ENCODE measurements at regions not wholly inside any gene's neighbourhood (a gene's known extent, or its start where the extent isn't known, plus 50 kb on each side); places are given as distances from the start of the nearest gene placed in this dataset.

DNA sequence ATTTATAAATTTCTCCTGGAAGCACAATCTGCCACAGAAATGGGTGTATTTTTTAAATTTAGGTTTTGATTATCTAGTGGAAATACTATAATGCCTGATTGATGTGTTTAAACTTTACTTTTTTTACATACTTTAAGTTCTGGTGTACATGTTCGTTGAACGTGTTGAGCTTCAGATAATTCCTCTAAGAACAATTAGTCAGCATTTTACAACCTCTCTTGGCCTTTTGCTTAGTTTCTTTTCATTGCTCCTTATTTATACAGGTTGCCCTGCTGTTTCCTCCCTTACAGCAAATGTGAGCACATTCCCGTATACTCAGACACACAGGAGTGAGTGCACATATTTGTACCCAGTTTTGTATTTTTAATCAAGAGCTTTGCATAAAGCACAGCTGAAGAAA lies 1038.9 kb downstream of the BRINP3 start:
- no peak for DNase-seq (ENCODE audit: low read depth, low spot score)

DNA sequence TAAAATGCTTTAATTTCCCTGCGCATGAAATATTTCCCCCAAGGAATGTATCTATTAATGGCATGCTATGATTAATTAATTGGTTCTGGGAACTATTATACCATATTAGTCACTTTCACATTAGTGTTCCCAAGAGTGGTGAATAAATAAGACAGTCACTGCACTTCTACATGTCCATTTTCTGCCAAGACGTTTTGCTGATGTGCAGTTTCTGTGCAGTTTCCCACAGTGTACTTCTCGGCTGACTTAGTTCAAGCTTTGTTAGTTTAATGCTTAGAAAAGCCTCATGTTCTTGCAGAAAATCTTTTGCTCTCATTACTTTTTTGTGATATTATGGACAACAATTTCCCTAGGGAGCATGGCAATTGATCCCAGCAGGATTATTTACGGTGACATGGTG lies 1014.5 kb downstream of the BRINP3 start:
- DNase-seq (ENCODE audit: low read depth, low spot score): no peak

GRCh38 chr1:189496768-189497167 lies 980.9 kb downstream of the BRINP3 start:
- DNase-seq (ENCODE audit: low read depth, low spot score): no peak

DNA sequence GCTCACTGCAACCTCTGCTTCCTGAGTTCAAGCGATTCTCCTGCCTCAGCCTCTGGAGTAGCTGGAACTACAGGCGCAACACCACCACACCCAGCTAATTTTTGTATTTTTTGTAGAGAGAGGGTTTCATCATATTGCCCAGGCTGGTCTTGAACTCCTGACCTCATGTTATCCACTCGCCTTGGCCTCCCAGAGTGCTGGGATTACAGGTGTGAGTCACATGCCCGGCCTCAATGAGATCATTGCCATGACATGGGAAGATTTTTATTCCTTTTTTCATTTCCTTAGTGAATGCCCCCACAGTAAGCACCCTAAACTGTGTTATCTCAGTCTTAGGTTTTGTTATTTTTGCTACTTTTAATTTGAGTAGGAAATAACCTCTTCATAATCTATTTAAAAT lies 977.9 kb downstream of the BRINP3 start:
- DNase-seq (ENCODE audit: low read depth, low spot score): no peak

DNA sequence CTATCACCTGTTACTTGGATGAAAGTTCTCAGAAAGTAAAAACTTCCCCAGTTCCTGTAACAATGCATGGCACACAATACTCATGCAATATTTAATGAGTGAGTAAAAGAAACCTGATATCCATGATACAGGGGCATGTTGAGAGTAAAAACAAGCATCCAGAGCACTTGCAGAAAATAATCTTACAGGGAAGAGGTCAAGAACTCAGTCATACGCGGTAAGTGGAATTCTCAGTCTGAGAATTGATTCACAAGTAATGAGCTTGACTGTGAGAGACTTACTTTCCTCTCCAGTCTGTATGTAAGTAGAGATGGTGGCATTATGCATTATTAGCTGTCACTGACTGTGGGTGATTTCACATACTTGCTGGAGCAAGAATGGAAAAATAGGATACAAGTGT lies 976.9 kb downstream of the BRINP3 start:
- DNase-seq (ENCODE audit: low read depth, low spot score): no peak

DNA sequence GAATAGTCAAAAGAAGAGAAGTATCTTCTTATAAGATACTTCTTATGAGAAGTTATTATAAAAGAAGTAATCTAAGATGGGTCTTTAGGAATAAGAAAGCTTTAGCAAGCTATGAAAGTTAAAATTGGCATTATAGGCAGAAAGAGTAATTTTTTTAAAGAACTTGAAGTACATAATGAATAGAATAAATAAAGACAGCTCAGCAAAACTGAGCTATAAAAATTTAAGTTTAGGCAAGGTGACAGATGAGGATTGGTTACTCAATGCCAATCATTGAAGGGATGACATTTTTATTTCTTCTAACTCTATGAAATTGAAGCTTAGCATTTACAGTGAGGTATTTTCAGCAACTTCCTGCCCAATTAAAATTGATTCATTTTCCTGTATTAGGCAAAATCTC lies 966.8 kb downstream of the BRINP3 start:
- DNase-seq (ENCODE audit: low read depth, low spot score): no peak

DNA sequence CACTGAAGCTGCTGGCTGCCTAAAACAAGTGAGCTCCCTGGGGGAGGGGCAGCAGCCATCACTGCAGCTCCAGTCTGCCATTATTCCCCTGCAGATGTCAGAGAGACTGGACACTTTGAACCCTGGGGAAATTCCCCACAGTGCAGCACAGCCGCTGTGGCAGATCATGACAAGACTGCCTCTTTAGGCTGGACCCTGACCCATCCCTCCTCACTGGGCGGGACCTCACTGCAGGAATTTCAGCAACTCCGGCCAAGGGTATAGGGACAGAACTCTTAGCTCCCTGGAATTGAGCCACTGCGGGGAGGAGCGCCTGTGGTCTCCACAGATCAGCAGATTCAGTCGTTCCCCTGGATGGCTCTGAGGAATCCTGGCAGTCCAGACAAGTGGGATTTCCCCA lies 964.6 kb downstream of the BRINP3 start:
- no peak for DNase-seq (ENCODE audit: low read depth, low spot score)

- no peak for DNase-seq (ENCODE audit: low read depth, low spot score)
These were observed 955.2 kb downstream of the BRINP3 start for GRCh38 chr1:189522441-189522840.

- DNase-seq (ENCODE audit: low read depth, low spot score): no peak
These were observed 953.2 kb downstream of the BRINP3 start for GRCh38 chr1:189524501-189524900.

GRCh38 chr1:189530162-189530561 lies 947.5 kb downstream of the BRINP3 start:
- DNase-seq (ENCODE audit: low read depth, low spot score): no peak

- no peak for DNase-seq (ENCODE audit: low read depth, low spot score)
These were observed 939.4 kb downstream of the BRINP3 start for GRCh38 chr1:189538271-189538670.

DNA sequence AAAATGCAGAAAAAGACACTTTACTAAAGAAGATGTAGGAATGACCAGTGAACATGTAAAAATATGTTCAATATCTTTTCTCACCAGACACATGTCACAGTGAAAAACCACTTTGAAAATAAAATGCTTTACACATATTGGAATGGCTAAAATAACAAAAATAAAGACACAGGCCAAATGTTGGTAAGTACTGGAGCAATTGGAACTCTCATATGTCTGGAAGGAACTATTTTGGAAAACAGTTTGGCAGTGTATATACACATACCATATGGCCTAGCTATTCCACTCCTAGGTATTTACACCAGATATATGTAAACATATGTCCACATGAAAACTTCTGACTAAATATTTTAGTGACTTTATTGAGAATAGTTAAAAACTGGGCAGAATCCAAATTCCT lies 927.2 kb downstream of the BRINP3 start:
- no peak for DNase-seq (ENCODE audit: low read depth, low spot score)

DNA sequence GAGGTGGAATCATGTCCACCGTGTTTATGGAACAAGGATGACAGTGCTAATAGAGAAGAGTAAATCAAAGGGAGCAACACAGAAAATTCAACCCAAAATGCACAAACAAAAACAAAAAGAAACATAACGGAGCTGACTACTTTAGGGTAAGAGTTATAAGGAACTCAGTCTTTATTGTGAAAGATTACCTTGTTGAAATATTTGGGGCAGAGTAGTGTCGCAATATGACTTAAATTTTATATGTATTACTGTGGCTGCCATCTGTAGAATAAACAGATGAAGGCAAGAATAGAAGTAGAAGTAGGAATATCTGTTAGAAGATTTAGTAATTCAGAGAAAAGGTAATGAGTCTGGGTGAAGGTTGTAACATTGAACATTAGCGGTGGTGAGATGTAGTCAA lies 913.9 kb downstream of the BRINP3 start:
- DNase-seq (ENCODE audit: low read depth, low spot score): no peak

DNA sequence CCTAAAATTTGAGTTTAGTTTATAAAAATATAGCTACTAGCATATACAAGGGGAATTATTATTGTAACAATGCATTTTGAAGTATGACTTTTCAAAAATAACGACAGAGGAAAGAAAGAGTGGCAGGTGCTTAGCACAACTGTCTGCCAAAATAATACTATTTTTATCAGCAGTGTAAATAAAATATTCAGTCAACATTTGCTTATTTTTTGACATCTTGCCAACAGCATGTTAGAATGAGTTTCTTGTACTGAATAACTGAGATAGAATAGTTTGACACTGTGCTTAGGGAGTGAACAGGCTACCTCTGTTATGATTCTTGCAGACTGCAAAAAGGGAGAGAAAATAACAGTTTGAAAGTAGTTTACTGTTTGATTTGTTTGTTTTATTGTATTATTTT lies 909.8 kb downstream of the BRINP3 start:
- no peak for DNase-seq (ENCODE audit: low read depth, low spot score)

GRCh38 chr1:189596197-189596596 lies 881.5 kb downstream of the BRINP3 start:
- DNase-seq (ENCODE audit: low read depth, low spot score): no peak

DNA sequence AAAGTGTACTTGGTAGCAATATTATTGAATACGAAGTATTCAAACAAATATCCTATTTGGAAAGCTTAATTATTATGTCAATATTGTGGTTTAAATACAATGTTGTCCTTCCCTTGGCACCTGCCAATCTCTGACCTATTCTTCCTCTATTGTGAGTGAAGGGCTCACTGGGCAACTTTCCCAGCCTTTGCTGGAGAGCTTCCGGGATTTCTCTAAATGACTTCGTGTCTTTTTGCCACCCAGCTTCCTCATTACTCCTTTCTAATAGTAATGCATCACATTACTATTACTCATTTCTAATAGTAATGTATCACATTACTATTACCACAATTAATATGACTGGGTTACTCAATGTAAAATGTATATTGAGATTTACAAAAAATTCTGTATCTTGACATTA lies 880.6 kb downstream of the BRINP3 start:
- DNase-seq (ENCODE audit: low read depth, low spot score): no peak

DNA sequence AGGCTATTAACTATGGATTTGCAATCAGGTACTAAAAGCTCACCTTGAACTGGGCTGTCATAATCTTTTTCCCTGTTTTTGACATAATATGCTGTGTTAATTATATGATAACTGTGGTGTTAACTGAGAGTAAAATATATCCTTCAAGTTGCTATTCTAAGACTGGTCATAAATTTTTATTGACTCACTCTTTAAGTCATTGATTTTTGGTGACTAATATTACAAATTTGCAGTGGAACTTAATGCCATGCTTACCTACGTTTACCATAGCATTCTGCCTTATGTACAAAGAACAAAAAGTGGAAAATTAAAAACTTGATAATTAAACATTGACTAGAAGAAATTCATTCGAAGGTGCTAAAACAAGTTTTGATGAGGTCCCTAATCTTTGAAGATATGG lies 872.4 kb downstream of the BRINP3 start:
- DNase-seq (ENCODE audit: low read depth, low spot score): no peak

DNA sequence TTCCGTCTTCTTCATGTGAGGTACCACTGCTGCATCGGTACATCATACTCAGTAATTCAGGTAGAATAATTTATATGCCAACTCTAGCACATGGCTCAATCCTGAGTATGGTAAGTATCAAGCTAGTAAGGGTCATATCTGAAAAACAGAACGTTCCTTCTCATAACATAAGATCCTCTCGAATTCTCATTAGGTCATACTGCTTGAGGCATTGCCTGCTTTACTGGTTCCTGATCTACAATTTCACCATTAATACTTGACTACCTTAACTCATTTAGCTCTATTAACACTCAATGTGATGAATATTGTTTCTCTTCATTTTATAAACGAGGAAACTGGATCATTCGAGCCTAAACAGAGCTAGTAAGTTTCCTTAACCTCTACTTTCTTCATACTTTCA lies 871.6 kb downstream of the BRINP3 start:
- DNase-seq (ENCODE audit: low read depth, low spot score): no peak

GRCh38 chr1:189606795-189607476 lies 870.7 kb downstream of the BRINP3 start:
- no peak for DNase-seq (ENCODE audit: low read depth, low spot score)

- no peak for DNase-seq (ENCODE audit: low read depth, low spot score)
These were observed 870.1 kb downstream of the BRINP3 start for GRCh38 chr1:189607477-189608096.

GRCh38 chr1:189609167-189609566 lies 868.5 kb downstream of the BRINP3 start:
- DNase-seq (ENCODE audit: low read depth, low spot score): no peak

- no peak for DNase-seq (ENCODE audit: low read depth, low spot score)
These were observed 860.8 kb downstream of the BRINP3 start for GRCh38 chr1:189616893-189617292.

DNA sequence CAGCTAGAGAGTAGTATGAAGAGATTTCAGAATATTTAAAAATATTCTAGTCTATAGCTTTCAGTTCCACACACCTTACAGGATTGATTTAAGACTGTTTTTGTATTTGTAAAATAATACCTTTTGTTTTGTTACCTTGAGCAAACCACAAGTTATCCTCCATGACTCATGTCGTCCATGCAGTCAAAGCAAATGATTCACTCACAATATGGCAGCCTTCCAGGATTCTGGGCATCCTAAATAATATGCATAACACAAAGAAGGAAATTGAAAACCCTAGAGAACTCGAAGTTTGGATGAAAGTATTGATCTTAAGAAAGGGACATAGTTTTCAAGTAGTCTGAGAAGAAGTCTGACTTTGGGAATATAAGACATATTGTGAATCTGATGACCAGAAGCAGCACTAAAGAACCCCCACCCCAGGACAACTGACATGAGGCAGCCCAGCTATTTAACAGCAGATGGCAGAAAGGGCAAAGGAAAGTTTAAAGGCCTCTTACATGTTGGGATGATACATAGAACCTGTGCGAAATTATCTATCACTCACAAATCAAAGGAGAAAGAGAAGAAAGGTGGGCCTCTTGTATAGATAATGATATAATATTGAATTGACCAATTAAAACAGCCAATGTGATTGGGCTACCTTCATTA lies 857.9 kb downstream of the BRINP3 start:
- DNase-seq (ENCODE audit: low read depth, low spot score): no peak
